B cell (primary cell): ENCODE measurements at regions not wholly inside any gene's neighbourhood (a gene's known extent, or its start where the extent isn't known, plus 50 kb on each side); places are given as distances from the start of the nearest gene placed in this dataset.
"Not testable (repeated sequence)": the region's sequence is repeated elsewhere in the genome, so short reads cannot be mapped to it uniquely, and the experiment has no call there.

Source experiments
- ATAC-seq: fragments of 200-7000 bp; cut with Tn5 transposase; one replicate; pipeline ENCODE4 v1.10.0; 2021; ENCODE audit warnings: low read depth, mild to moderate bottlenecking, moderate number of reproducible peaks, moderate library complexity
- CTCF ChIA-PET: fragments of 350-600 bp; sonication (Branson Sonifier 250); formaldehyde crosslinking; loops from one replicate; lab custom pipeline; 2021; ENCODE audit warnings: antibody characterized with exemption, inconsistent platforms; lab: Charles Lee
- POLR2A ChIA-PET: fragments of 350-600 bp; sonication (Branson Sonifier 250); formaldehyde crosslinking; loops from one replicate; lab custom pipeline; 2021; ENCODE audit warnings: antibody characterized with exemption; lab: Charles Lee
- DNase-seq: peaks from one replicate; pipeline ENCODE4 v3.0.0; 2013
- H2AFZ ChIP-seq: 2 replicates; pipeline ENCODE4 v1.6.1; 2012; ENCODE audit warnings: mild to moderate bottlenecking, low read depth, low read length; ENCODE audit not compliant: insufficient read depth, poor library complexity, severe bottlenecking
- H3K27ac ChIP-seq, 2 donors: 1 replicate in 1 of 2; 2 replicates in 1 of 2; pipeline ENCODE4 v1.5.1; 2012 to 2013; ENCODE audit warnings: low read length in 2 of 2, mild to moderate bottlenecking in 2 of 2, moderate library complexity in 1 of 2
- H3K27me3 ChIP-seq, 4 experiments: fragments of 200-600 bp in 1 of 4; sonication (generic) in 1 of 4; replicated peaks in 1 of 4; 1 replicate in 2 of 4; 2 replicates in 2 of 4; pipeline versions ENCODE4 v1.6.1 to v1.7.0; 2013 to 2016; ENCODE audit warnings: low read length in 3 of 4, mild to moderate bottlenecking in 2 of 4, mixed read lengths in 1 of 4, moderate library complexity in 1 of 4; ENCODE audit not compliant: insufficient read depth in 4 of 4, control insufficient read depth in 3 of 4; ENCODE audit errors: control extremely low read depth in 1 of 4
- H3K36me3 ChIP-seq, 2 experiments: replicated peaks in 1 of 2; 1 replicate in 1 of 2; 2 replicates in 1 of 2; pipeline versions ENCODE4 v1.6.1 to v1.7.1; 2013; ENCODE audit warnings: low read length in 1 of 2; ENCODE audit not compliant: insufficient read depth in 2 of 2, control insufficient read depth in 1 of 2; ENCODE audit errors: control extremely low read depth in 1 of 2, extremely low read depth in 1 of 2
- H3K4me1 ChIP-seq, 2 donors: fragments of 200-600 bp in 1 of 2; sonication (generic) in 1 of 2; 1 replicate in 1 of 2; 2 replicates in 1 of 2; pipeline versions ENCODE4 v1.5.1 to v1.6.1; 2013 to 2017; ENCODE audit warnings: low read length in 2 of 2; ENCODE audit not compliant: control insufficient read depth in 2 of 2, insufficient read depth in 2 of 2
- H3K4me2 ChIP-seq: replicated peaks from 2 replicates; pipeline ENCODE3; 2012; ENCODE audit warnings: mild to moderate bottlenecking, low read depth, low read length; ENCODE audit not compliant: poor library complexity, severe bottlenecking
- H3K4me3 ChIP-seq, 5 experiments: fragments of 200-600 bp in 1 of 5; sonication (generic) in 1 of 5; 1 replicate in 3 of 5; 2 replicates in 2 of 5; pipeline versions ENCODE4 v1.5.1 to v1.7.0; 2011 to 2016; ENCODE audit warnings: low read length in 4 of 5, mild to moderate bottlenecking in 4 of 5, low read depth in 2 of 5, control low read depth in 1 of 5, moderate library complexity in 1 of 5; ENCODE audit not compliant: insufficient read depth in 1 of 5; ENCODE audit errors: control extremely low read depth in 1 of 5, extremely low read depth in 1 of 5
- H3K79me2 ChIP-seq: fragments of 200-600 bp; sonication (generic); one replicate; pipeline ENCODE4 v1.6.0; 2016; ENCODE audit warnings: low read length; ENCODE audit not compliant: control insufficient read depth, insufficient read depth
- H3K9ac ChIP-seq: fragments of 200-600 bp; sonication (generic); 2 replicates; pipeline ENCODE4 v1.6.1; 2017; ENCODE audit warnings: mild to moderate bottlenecking, low read length, moderate library complexity
- H3K9me3 ChIP-seq, 3 donors: one replicate each; pipeline versions ENCODE4 v1.6.1 to v1.7.1; 2013; ENCODE audit warnings: low read length in 2 of 3; ENCODE audit not compliant: control insufficient read depth in 2 of 3, insufficient read depth in 1 of 3; ENCODE audit errors: control extremely low read depth in 1 of 3
- H4K20me1 ChIP-seq: 2 replicates; pipeline ENCODE4 v1.6.0; 2012; ENCODE audit warnings: mild to moderate bottlenecking, low read length; ENCODE audit not compliant: insufficient read depth, control insufficient read depth, poor library complexity, severe bottlenecking
- H3K27ac Mint-ChIP-seq: one replicate; pipeline ENCODE4 v1.8.0; 2021; ENCODE audit warnings: mixed read lengths
- H3K27me3 Mint-ChIP-seq: one replicate; pipeline ENCODE4 v1.8.0; 2021; ENCODE audit warnings: mixed read lengths
- H3K4me1 Mint-ChIP-seq: one replicate; pipeline ENCODE4 v1.8.0; 2021; ENCODE audit warnings: mixed read lengths
- H3K4me3 Mint-ChIP-seq: one replicate; pipeline ENCODE4 v1.8.0; 2021; ENCODE audit warnings: mixed read lengths
- H3K9me3 Mint-ChIP-seq: one replicate; pipeline ENCODE4 v1.8.0; 2022; ENCODE audit warnings: mixed read lengths; ENCODE audit not compliant: insufficient read depth
- EZH2 ChIP-seq: IDR thresholded peaks from 2 replicates; pipeline ENCODE4 v1.6.1; 2012; ENCODE audit warnings: borderline replicate concordance, low read depth, mild to moderate bottlenecking, moderate library complexity, low read length; ENCODE audit not compliant: insufficient read depth, poor library complexity, severe bottlenecking
- WGBS: methylation state at CpG from one replicate; pipeline ENCODE4 v1.1.5; 2013; ENCODE audit warnings: missing lambda C conversion rate; ENCODE audit not compliant: insufficient coverage; 5-methylcytosine and 5-hydroxymethylcytosine counted together
- intact Hi-C: fragments of 100-400 bp; cut with micrococcal nuclease; formaldehyde crosslinking; loops from one replicate; pipeline ENCODE4 v1.10.0; 2022
- TF ChIP-seq, protein P1 (sequence below): fragments of 200-600 bp; IDR thresholded peaks from one replicate; pipeline ENCODE4 v1.8.0; 2022; ENCODE audit warnings: antibody characterized with exemption, mild to moderate bottlenecking

DNA sequence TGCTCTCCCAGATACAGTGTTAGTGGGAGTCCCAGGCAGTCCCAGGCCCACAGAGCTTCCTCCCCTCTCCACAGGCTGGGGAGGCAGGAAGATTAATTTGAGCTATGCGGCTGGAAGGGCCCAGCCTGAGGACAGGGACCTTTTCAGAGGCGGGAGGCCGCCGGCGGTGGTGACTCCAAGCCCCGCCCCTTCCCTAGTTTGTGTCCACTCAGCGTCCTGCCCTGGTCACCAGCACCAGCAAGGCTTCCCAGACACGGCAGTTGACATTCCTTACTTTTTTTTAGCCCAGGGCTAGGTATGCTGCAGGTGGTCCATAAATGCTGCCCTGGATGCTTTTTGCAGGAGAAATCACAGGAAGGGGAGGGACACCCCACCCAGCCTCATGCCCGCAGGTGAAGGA, 67.7 kb upstream of the LRPAP1 start:
- DNase-seq (no peak), ATAC-seq (no peak)
- H3K9ac ChIP-seq = no peak overlapping the region
- H3K79me2 ChIP-seq = no peaks in the 10 kb centered on the region
- H3K9me3 Mint-ChIP-seq = no peaks in the 10 kb centered on the region
- intact Hi-C loops = no loop called here
- no peak overlapping the region for H3K27ac Mint-ChIP-seq
- no peak overlapping the region for H3K4me3 Mint-ChIP-seq
- H3K4me2 ChIP-seq = no peak overlapping the region
- H4K20me1 ChIP-seq = no peaks in the 10 kb centered on the region
- H3K9me3 ChIP-seq = peaks cover 0 to 23% (median 0%) of the 10 kb centered on the region in 3 donors
- H3K27me3 ChIP-seq = peaks cover 0 to 8% (median 0%) of the 10 kb centered on the region in 4 experiments
- ChIA-PET CTCF (no interaction called here), POLR2A (no interaction called here)
- no peak overlapping the region for H3K4me3 ChIP-seq
- TF ChIP-seq EZH2 = no peak
- TF ChIP-seq, protein P1, sequence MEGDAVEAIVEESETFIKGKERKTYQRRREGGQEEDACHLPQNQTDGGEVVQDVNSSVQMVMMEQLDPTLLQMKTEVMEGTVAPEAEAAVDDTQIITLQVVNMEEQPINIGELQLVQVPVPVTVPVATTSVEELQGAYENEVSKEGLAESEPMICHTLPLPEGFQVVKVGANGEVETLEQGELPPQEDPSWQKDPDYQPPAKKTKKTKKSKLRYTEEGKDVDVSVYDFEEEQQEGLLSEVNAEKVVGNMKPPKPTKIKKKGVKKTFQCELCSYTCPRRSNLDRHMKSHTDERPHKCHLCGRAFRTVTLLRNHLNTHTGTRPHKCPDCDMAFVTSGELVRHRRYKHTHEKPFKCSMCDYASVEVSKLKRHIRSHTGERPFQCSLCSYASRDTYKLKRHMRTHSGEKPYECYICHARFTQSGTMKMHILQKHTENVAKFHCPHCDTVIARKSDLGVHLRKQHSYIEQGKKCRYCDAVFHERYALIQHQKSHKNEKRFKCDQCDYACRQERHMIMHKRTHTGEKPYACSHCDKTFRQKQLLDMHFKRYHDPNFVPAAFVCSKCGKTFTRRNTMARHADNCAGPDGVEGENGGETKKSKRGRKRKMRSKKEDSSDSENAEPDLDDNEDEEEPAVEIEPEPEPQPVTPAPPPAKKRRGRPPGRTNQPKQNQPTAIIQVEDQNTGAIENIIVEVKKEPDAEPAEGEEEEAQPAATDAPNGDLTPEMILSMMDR = no peak
- peaks cover 7% of the 10 kb centered on the region for H3K27me3 Mint-ChIP-seq
- no peak overlapping the region for H2AFZ ChIP-seq
- no peaks in the 10 kb centered on the region for H3K36me3 ChIP-seq
- no peaks in the 10 kb centered on the region for H3K4me1 ChIP-seq
- no peaks in the 10 kb centered on the region for H3K4me1 Mint-ChIP-seq
- 56% methylated on average over 9 of the region's 9 CpGs for WGBS
- H3K27ac ChIP-seq = no peak overlapping the region

DNA sequence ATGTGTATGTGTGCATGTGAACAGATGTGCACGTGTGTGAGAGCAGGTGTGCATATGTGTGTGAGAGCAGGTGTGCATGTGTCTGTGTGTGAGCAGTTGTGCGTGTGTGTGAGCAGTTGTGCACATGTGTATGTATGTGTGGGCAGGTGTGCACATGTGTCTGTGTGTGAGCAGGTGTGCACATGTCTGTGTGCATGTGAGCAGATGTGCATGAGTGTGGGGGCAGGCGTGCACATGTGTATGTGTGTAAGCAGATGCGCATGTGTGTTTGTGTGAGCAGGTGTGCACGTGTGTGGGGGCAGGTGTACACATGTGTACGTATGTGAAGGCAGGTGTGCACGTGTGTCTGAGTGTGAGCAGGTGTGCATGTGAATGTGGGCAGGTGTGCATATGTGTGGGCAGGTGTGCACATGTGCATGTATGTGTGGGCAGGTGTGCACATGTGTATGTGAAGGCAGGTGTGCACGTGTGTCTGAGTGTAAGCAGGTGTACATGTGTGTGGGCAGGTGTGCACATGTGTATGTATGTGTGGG, 66.5 kb upstream of the LRPAP1 start:
- intact Hi-C loops = no loop called here
- H3K27ac Mint-ChIP-seq = no peak overlapping the region
- DNase-seq (no peak), ATAC-seq (no peak)
- no peak overlapping the region for H3K4me3 Mint-ChIP-seq
- no peaks in the 10 kb centered on the region for H3K9me3 Mint-ChIP-seq
- no peaks in the 10 kb centered on the region for H4K20me1 ChIP-seq
- H3K4me1 ChIP-seq = no peaks in the 10 kb centered on the region
- H3K36me3 ChIP-seq = no peaks in the 10 kb centered on the region
- H2AFZ ChIP-seq = no peak overlapping the region
- peaks cover 14% of the 10 kb centered on the region for H3K27me3 Mint-ChIP-seq
- POLR2A ChIA-PET = no interaction called here
- H3K9ac ChIP-seq = no peak overlapping the region
- H3K27ac ChIP-seq = no peak overlapping the region
- no peaks in the 10 kb centered on the region for H3K79me2 ChIP-seq
- no peak overlapping the region for H3K4me2 ChIP-seq
- H3K4me1 Mint-ChIP-seq = no peaks in the 10 kb centered on the region
- no peak for TF ChIP-seq EZH2
- peaks cover 0 to 23% (median 0%) of the 10 kb centered on the region in 3 donors for H3K9me3 ChIP-seq
- WGBS = 97% methylated on average over 8 of the region's 8 CpGs
- H3K4me3 ChIP-seq = no peak overlapping the region
- CTCF ChIA-PET = no interaction called here
- peaks cover 0 to 8% (median 0%) of the 10 kb centered on the region in 4 experiments for H3K27me3 ChIP-seq

DNA sequence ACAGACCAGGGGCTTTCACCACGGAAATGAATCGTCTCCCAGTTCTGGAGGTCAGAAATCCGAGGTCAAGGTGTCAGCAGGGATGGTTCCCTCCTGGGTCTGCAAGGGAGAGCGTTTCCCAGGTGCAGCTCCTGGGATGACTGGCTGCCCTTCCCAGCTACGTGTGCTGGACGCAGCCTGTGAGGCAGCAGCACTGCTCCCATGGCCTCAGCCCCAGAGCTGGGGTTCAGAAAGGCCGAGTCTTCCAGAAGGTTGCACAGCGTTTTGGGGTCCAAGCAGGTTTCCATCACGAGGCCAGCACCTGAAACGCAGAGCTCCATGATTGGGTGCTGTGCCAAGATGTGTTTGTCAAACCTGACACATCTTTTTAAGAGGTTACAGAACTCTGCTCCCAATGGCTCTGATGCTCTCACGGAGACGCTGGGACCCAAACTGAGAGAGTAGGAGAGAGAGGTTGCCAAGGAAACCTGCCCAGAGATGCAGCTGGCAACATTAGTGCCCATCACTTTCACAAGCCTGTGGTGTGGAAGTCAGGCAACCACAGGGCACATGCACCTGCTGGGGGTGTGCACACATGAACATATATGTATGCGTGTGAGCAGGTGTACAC, 65.8 kb upstream of the LRPAP1 start:
- H3K4me2 ChIP-seq, H3K36me3 ChIP-seq, H3K27ac Mint-ChIP-seq, intact Hi-C loops, H3K27ac ChIP-seq, H3K4me1 Mint-ChIP-seq, H3K9ac ChIP-seq, H3K4me1 ChIP-seq, H2AFZ ChIP-seq, POLR2A ChIA-PET, H3K4me3 ChIP-seq, H3K4me3 Mint-ChIP-seq, DNase-seq, CTCF ChIA-PET, H4K20me1 ChIP-seq, H3K9me3 Mint-ChIP-seq, H3K79me2 ChIP-seq, ATAC-seq, H3K27me3 ChIP-seq: not testable (repeated sequence)
- peaks cover 0 to 23% (median 0%) of the 10 kb centered on the region in 3 donors for H3K9me3 ChIP-seq
- H3K27me3 Mint-ChIP-seq = peaks cover 16% of the 10 kb centered on the region
- WGBS = 81% methylated on average over 10 of the region's 13 CpGs
